Upper lobe of left lung (tissue), 6 donors: ENCODE measurements at regions not wholly inside any gene's neighbourhood (a gene's known extent, or its start where the extent isn't known, plus 50 kb on each side); places are given as distances from the start of the nearest gene placed in this dataset.

Source experiments
- ATAC-seq, 2 donors: fragments of 200-7000 bp; cut with Tn5 transposase; one replicate each; pipeline ENCODE4 v1.9.1; 2022; ENCODE audit warnings: mild to moderate bottlenecking in 2 of 2, moderate library complexity in 2 of 2; ENCODE audit not compliant: low FRiP score in 2 of 2
- DNase-seq, 2 donors: peaks; one replicate each; pipeline ENCODE4 v3.0.0-alpha.2; 2019 to 2020
- H3K27ac ChIP-seq, 4 donors: fragments of 200-600 bp; sonication (generic); one replicate each; pipeline ENCODE4 v1.5.1; 2016 to 2019
- H3K27me3 ChIP-seq, 4 donors: fragments of 200-600 bp; sonication (generic); one replicate each; pipeline ENCODE4 v1.5.1; 2017 to 2019
- H3K36me3 ChIP-seq, 4 donors: fragments of 200-600 bp; sonication (generic); one replicate each; pipeline ENCODE4 v1.5.1; 2016 to 2019
- H3K4me1 ChIP-seq, 4 donors: fragments of 200-600 bp; sonication (generic); one replicate each; pipeline ENCODE4 v1.5.1; 2018 to 2019
- H3K4me3 ChIP-seq, 4 donors: fragments of 200-600 bp; sonication (generic); one replicate each; pipeline ENCODE4 v1.5.1; 2017 to 2019; ENCODE audit warnings: mild to moderate bottlenecking in 2 of 4, moderate library complexity in 1 of 4
- H3K9me3 ChIP-seq, 4 donors: fragments of 200-600 bp; sonication (generic); one replicate each; pipeline ENCODE4 v1.5.1; 2018 to 2019
- EP300 ChIP-seq, 4 donors: sonication (generic); formaldehyde crosslinking; IDR thresholded peaks; one replicate each; pipeline ENCODE4 v1.5.1; 2017; ENCODE audit warnings: antibody characterized with exemption in 4 of 4, control low read depth in 2 of 4
- POLR2A ChIP-seq, 4 donors: fragments of 450-650 bp; IDR thresholded peaks; one replicate each; pipeline ENCODE4 v1.5.1; 2016 to 2017; ENCODE audit warnings: antibody characterized with exemption in 4 of 4, mild to moderate bottlenecking in 2 of 4
- POLR2AphosphoS5 ChIP-seq, 2 donors: sonication (generic); formaldehyde crosslinking; IDR thresholded peaks; one replicate each; pipeline ENCODE4 v1.5.1; 2017; ENCODE audit warnings: antibody characterized with exemption in 2 of 2
- WGBS, 2 donors: methylation state at CpG; one replicate each; pipeline ENCODE4 v1.1.5; 2017 to 2018; 5-methylcytosine and 5-hydroxymethylcytosine counted together
- TF ChIP-seq, protein P1 (sequence below), 6 experiments: fragments of 450-650 bp in 4 of 6; fragments of 200-600 bp in 2 of 6; sonication (generic) in 2 of 6; IDR thresholded peaks; one replicate each; pipeline ENCODE4 v1.5.1; 2016 to 2019; ENCODE audit warnings: antibody characterized with exemption in 6 of 6
- donor health status: DM: no; HTN: no; CAD: no; lungs with moderate emphysema.
- donor health status: DM: no; HTN: yes; CAD: no; lungs with severe emphysema.

DNA sequence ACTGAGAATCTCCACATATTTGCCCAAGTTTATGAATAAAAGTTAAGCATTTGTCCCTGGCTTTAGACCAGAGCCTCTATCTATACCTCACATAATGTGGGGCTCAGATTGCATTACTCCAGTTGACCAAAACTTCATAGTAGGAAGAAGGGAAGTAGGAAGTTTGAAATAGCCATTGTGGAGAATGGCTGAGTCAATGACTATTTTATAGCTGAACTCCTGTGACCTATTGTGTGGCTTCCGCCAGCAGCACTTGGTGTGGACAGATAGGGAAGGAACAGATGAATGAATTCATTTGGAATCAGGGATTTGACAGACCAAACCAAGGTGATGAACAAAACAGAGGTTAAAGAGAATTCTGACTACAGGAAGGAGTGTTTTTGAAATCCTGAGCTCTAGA, 92.9 kb upstream of the LPAR1 start:
- Histone ChIP-seq H3K4me3 (no peak overlapping the region), H3K27me3 (no peaks in the 10 kb centered on the region), H3K27ac (no peak overlapping the region), H3K36me3 (no peaks in the 10 kb centered on the region), H3K4me1 (no peaks in the 10 kb centered on the region), H3K9me3 (peaks cover 0 to 5% (median 2%) of the 10 kb centered on the region in 4 donors)
- no peak for TF ChIP-seq EP300 (IDR thresholded peaks at IDR 0.05)
- TF ChIP-seq POLR2AphosphoS5 (IDR thresholded peaks at IDR 0.05), result no peak
- no peak for TF ChIP-seq POLR2A (IDR thresholded peaks at IDR 0.05)
- TF ChIP-seq, protein P1, sequence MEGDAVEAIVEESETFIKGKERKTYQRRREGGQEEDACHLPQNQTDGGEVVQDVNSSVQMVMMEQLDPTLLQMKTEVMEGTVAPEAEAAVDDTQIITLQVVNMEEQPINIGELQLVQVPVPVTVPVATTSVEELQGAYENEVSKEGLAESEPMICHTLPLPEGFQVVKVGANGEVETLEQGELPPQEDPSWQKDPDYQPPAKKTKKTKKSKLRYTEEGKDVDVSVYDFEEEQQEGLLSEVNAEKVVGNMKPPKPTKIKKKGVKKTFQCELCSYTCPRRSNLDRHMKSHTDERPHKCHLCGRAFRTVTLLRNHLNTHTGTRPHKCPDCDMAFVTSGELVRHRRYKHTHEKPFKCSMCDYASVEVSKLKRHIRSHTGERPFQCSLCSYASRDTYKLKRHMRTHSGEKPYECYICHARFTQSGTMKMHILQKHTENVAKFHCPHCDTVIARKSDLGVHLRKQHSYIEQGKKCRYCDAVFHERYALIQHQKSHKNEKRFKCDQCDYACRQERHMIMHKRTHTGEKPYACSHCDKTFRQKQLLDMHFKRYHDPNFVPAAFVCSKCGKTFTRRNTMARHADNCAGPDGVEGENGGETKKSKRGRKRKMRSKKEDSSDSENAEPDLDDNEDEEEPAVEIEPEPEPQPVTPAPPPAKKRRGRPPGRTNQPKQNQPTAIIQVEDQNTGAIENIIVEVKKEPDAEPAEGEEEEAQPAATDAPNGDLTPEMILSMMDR (IDR thresholded peaks at IDR 0.05), result no peak
- DNase-seq (no peak), ATAC-seq (peak in 1 of 2 donors; percentile 60)
- 69 to 70% methylated on average over 1 of the region's 1 CpG for WGBS, 2 donors

DNA sequence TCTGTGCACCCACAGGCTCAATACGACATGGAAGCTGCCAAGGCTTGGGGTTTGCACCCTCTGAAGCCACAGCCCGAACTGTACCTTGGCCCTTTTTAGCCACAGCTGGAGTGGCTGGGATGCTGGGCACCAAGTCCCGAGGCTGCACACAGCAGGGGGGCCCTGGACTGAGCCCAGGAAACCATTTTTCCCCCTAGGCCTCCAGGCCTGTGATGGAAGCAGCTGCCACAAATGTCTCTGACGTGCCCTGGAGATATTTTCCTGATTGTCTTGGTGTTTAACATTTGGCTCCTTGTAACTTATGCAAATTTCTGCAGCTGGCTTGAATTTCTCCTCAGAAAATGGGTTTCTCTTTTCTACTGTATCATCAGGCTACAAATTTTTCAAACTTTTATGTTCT, 82.3 kb upstream of the LPAR1 start:
- WGBS, 2 donors, result 80 to 82% methylated on average over 4 of the region's 4 CpGs
- ATAC-seq (no peak), DNase-seq (peak in 1 of 2 donors; percentile 2)
- Histone ChIP-seq H3K27me3 (no peaks in the 10 kb centered on the region), H3K4me3 (no peak overlapping the region), H3K36me3 (no peaks in the 10 kb centered on the region), H3K9me3 (no peaks in the 10 kb centered on the region), H3K27ac (no peak overlapping the region), H3K4me1 (no peaks in the 10 kb centered on the region)
- TF ChIP-seq, protein P1 (IDR thresholded peaks at IDR 0.05), result no peak
- TF ChIP-seq POLR2A (IDR thresholded peaks at IDR 0.05) (no peak), EP300 (IDR thresholded peaks at IDR 0.05) (no peak), POLR2AphosphoS5 (IDR thresholded peaks at IDR 0.05) (no peak)

DNA sequence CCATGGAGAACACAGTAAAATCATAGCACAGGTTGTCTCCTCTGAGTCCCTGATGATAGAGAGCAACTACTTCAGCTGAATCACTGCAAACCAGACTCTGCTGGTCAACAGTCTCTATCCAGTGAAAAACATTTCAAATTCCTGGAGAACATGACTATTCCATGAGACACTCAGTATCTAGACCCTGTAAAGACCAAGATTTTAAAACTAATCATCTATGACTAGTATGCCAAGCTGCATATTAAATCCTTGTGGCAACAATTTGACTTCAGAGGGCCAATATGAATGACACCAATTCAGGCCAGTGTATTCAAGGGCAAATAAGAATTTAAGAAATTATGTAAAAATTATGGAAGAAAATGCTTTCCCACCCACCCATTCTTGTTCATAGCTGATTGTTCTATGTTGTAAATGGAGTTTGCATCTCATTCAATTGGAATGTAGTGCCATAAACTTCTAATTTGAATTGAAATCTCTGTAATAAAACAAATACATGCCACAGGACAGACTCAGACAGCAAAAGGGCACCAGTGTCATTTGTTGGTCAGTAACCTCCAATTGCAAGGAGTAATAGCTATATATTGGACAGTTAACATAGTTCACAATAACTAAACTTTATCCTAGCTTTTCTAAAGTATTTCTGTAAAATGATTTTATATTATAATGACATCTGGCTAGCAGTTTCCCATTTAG, 80.1 kb upstream of the LPAR1 start:
- Histone ChIP-seq H3K27ac (no peak overlapping the region), H3K4me1 (no peaks in the 10 kb centered on the region), H3K9me3 (no peaks in the 10 kb centered on the region), H3K4me3 (no peak overlapping the region), H3K27me3 (no peaks in the 10 kb centered on the region), H3K36me3 (no peaks in the 10 kb centered on the region)
- no peak for ATAC-seq
- TF ChIP-seq POLR2A (IDR thresholded peaks at IDR 0.05), result no peak
- TF ChIP-seq, protein P1 (IDR thresholded peaks at IDR 0.05), result no peak
- no peak for TF ChIP-seq EP300 (IDR thresholded peaks at IDR 0.05)
- no peak for TF ChIP-seq POLR2AphosphoS5 (IDR thresholded peaks at IDR 0.05)
- DNase-seq, result no peak

DNA sequence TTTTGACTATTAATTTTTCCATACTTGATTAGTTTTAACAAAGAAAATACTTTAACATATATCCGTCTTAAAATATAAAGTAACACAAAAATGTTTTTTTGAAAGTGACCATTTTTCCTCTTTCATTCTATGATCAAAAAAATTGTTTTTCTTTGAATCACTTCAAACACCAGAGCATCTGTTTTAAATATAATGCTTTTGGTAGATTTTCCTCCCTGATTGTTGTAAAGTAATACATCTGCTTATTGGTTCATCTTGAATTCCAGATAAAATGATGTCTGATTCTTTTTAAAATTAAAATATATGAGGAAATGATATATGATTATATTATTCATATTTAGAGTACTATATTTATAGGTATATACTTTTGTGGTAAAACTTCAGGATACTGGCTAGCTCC, 76.2 kb upstream of the LPAR1 start:
- no peak for ATAC-seq
- no peak overlapping the region for H3K27ac ChIP-seq
- H3K4me3 ChIP-seq, result no peak overlapping the region
- no peak for DNase-seq
- H3K9me3 ChIP-seq, result no peaks in the 10 kb centered on the region
- H3K4me1 ChIP-seq, result no peaks in the 10 kb centered on the region
- H3K27me3 ChIP-seq, result no peaks in the 10 kb centered on the region
- WGBS, 2 donors, result 80 to 84% methylated on average over 1 of the region's 1 CpG
- no peak for TF ChIP-seq EP300 (IDR thresholded peaks at IDR 0.05)
- no peak for TF ChIP-seq POLR2AphosphoS5 (IDR thresholded peaks at IDR 0.05)
- no peak for TF ChIP-seq POLR2A (IDR thresholded peaks at IDR 0.05)
- H3K36me3 ChIP-seq, result no peaks in the 10 kb centered on the region

DNA sequence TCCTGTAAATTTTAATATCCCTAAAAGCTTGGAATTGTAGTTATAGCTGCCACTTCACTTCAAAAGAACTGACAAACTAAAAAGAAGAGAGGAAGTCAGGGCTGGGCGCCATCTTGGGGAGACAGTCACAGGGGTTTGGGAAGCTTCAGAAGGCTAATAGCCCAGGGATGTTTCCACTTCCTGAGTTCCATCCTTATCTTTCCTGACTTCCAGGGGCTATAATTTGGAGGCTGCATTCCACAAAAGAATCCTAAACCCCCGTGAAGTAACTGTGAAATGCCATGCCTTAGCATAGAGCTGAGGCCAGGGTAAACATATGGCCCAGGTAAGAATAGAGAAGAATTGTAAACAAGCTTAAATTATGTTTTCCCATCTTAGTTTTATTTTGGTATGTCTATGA, 75.4 kb upstream of the LPAR1 start:
- H3K4me1 ChIP-seq, result no peaks in the 10 kb centered on the region
- no peak overlapping the region for H3K27ac ChIP-seq
- no peak for DNase-seq
- H3K36me3 ChIP-seq, result no peaks in the 10 kb centered on the region
- no peak overlapping the region for H3K4me3 ChIP-seq
- WGBS, 2 donors, result 77 to 80% methylated on average over 2 of the region's 2 CpGs
- H3K27me3 ChIP-seq, result no peaks in the 10 kb centered on the region
- no peak for ATAC-seq
- no peaks in the 10 kb centered on the region for H3K9me3 ChIP-seq
- TF ChIP-seq EP300 (IDR thresholded peaks at IDR 0.05), result no peak
- no peak for TF ChIP-seq POLR2AphosphoS5 (IDR thresholded peaks at IDR 0.05)
- TF ChIP-seq POLR2A (IDR thresholded peaks at IDR 0.05), result no peak
- TF ChIP-seq, protein P1 (IDR thresholded peaks at IDR 0.05), result no peak
